Activated CD8-positive, alpha-beta memory T cell treated with anti-CD3 and anti-CD28 coated beads, Interleukin-2, amount 50 U/mL, for 48 hours (primary cell): ENCODE measurements at regions not wholly inside any gene's neighbourhood (a gene's known extent, or its start where the extent isn't known, plus 50 kb on each side); places are given as distances from the start of the nearest gene placed in this dataset.

Experiments used
- DNase-seq: peaks from one replicate; pipeline ENCODE4 v3.0.0-alpha.2; 2020

DNA sequence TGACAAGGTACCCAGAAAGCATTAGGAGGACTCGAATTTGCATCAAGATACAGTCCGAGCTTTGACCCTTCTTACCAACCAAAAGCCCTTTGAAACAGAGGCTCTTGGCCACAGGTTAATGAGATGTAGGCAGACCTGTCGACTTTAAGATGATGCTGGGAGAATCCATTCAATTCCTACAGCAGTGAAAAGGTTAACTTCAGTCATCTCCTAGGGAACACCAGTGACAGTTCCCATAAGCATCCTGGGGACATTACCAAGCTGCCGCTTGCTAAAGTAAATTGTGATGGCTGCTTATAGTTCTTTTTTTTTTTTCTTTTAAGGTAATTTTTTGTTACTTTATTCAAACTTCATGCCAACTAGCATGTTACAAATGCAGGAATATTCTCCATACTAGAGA lies 379.3 kb downstream of the SOX11 start:
- DNase-seq: no peak

GRCh38 chr2:6072276-6072675 lies 380.1 kb downstream of the SOX11 start:
- no peak for DNase-seq

- no peak for DNase-seq
These were observed 380.6 kb downstream of the SOX11 start for GRCh38 chr2:6072768-6073167.

DNA sequence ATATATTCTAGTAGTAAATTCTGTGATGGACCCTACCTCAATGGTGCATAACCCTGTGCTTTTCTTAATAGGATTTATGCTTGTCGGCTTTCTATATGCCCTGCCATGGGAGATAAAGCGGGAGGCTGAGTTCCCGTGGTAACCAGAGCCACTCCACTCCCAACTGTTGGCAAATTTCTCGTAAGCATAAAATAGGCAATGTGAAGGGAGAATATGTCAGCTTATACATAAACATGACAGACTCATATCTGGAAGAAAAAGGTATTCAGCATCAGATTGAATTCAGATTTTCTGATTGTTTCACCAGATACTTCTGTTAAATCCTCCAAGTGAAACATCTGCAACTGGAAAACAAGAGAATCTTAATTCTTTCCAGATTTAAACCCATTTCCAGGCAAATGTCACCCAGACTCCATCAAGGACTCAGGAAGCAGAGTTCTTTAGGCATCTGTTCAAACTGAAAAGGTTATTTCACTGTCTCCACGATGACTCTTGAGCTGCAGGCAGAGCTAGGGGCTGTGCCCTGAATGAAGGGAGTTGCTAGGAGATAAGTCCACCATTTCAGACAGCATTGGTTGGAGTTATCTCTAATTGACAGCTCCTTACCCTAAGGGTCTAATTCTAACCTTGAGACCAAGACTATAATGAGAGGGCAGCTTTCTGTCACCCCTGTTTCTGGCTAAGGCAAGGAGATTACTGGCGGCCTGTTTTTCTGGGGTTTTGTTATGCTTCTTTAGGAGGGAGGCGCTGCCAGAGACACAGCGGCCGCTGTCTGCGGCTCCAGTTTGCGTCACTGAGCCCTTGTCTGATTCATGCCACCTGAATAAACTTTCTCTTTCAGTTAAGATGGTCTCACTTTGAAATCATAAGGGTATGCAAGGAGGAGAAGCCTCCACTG lies 381.3 kb downstream of the SOX11 start:
- DNase-seq: no peak

- no peak for DNase-seq
These were observed 382.0 kb downstream of the SOX11 start for GRCh38 chr2:6074089-6074643.

DNA sequence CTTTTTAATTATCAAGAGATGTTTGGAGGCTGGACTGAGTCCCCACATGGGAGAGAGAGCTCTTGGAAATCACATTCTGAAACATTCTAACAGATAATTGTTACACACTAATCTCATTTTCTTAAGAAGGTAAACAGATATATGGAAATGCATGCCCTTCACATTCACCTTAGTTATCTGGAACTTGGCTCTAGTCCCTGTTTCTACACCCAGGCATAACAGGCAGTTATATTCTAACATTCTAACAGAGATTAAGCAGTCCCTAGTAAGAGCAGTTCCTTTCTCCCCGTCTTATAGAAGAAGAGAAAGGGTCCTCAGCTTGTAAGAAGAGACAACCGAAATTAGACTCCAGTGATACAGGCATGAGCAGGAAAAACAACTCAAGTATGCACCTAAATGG lies 385.4 kb downstream of the SOX11 start:
- no peak for DNase-seq

DNA sequence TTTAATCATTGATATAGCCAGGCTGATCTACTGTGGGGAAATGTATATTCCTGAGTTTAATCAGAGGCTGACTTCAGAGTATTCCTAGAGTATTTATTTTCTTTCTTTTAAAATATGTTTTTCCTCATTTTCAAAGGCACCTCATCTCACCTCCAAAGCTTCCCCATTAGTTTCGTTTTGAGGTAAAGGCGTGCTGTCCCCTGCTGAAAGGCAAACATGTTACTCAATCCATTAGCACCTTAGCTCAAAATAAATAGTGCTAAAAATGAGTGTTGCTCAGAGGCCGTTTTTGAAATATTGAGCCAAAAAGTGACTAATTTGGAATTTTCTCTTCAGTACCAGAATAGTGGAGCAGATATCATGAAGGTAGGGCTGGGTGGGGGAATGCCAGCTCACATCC lies 386.2 kb downstream of the SOX11 start:
- no peak for DNase-seq

- no peak for DNase-seq
These were observed 387.2 kb downstream of the SOX11 start for GRCh38 chr2:6079405-6079804.

DNA sequence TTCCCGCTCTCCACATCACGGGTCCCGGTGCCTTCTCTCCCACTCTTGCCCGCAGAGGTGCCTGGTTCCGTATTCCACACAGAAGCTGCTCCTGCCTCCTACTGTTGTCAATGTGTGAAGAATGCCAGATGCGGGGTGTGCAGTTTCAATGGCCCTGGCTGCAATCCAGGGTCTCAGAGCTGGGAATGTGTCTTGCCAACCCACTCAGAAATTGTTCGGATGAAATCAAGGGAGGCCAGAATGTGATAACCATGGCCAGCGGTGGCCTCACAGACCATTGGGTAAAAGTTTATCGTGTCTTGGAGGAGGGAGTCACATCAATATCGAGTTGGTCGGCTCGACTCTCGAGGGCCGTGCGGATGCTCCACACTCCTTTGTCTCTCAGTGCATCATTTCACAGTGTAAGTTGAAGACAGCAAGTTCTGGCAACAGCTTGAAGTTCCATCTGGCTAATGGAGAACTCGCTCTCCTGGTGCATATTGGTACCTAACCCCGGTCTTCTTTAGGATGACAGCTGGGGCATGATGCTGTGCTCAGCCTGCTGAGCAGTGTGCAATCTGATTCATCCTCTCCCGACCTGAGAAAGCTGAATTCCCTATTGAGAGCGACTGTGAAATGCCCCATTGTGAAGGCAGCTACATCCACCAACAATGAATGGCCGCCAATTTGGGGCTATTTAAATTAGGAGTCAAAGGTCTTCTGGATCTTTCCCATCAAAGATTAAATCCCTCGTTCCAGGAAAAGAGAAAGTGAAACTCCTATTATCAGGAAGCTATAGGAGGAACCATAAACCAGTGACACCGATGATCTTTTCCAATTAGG lies 389.0 kb downstream of the SOX11 start:
- DNase-seq: no peak

GRCh38 chr2:6081955-6082624 lies 389.9 kb downstream of the SOX11 start:
- DNase-seq: no peak

- DNase-seq: no peak
These were observed 390.4 kb downstream of the SOX11 start for GRCh38 chr2:6082625-6083018.

- no peak for DNase-seq
These were observed 391.0 kb downstream of the SOX11 start for GRCh38 chr2:6083136-6083535.

- DNase-seq: no peak
These were observed 397.3 kb downstream of the SOX11 start for GRCh38 chr2:6089474-6089873.

DNA sequence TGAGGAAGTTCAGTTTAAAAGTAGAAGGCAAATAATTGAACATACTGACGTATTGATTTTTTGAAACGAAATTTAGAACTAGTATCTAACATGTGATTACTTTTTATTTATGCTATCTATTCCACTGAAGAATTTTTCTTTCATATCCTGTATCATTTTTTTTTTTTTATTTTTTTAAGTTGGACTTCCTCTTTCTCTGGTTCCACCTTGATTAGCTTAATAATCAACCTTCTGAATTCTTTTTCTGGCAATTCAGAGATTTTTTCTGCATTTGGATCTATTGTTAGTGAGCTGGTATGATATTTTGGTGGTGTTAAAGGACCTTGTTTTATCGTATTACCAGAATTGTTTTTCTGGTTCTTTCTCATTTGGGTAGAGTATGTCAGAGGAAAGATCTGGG lies 411.2 kb downstream of the SOX11 start:
- no peak for DNase-seq

- no peak for DNase-seq
These were observed 411.8 kb downstream of the SOX11 start for GRCh38 chr2:6103949-6104348.

DNA sequence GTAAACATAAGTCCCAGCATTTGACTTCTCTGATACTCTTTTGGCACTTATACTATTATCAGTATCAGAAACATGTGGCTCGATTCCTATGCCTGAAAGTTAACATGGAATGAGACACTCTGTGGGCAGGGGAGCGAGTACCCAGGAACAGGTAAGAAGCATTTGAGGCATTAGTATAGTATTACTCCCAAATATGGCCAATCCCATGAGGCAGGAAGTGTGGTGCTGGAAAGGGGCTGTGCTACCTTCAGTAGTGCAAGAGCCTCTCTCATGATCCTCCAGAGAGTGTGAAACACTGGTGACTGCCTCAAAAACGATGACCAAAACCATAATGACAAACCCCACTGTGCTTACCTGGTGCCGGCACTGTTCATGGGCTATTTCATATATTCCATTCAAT lies 415.1 kb downstream of the SOX11 start:
- DNase-seq: no peak

- no peak for DNase-seq
These were observed 417.6 kb downstream of the SOX11 start for GRCh38 chr2:6109831-6110230.

GRCh38 chr2:6111781-6112261 lies 419.6 kb downstream of the SOX11 start:
- no peak for DNase-seq

DNA sequence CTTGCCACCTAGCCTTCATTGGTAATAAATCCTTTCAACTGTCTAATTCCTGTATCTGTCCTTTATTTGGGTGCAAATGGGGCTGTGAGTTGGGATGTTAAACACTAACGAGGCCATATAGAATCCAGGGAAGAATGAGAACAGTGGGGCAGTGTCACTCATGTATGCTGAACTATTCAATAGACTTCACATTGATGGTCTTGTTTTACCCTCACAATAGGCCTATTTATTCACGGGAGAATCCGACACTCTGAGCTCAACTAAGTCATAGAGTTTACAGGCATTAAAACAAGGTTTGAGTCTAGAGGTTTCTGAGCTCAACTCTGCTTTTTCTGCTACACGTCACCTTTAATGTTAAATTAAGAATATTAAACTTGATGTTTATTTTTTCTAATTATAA lies 421.6 kb downstream of the SOX11 start:
- no peak for DNase-seq

DNA sequence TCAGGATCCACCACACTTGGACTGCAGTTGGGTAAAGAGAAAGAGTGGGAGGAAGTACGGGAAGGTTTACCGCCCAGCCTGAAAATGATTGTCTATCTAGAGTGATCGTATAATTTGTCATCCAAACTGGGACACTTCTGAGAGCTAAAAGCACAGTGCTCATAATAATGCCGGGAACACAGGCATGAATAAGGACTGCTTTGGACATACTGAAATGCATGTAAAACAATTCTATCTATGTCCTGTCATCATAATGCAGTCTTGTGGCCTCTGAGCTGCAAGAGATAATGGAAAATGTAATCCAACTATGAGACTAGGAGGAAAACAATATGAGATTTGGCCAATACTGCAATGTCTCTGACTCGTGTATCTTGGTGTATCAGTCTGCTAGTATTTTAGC lies 435.5 kb downstream of the SOX11 start:
- DNase-seq: no peak

DNA sequence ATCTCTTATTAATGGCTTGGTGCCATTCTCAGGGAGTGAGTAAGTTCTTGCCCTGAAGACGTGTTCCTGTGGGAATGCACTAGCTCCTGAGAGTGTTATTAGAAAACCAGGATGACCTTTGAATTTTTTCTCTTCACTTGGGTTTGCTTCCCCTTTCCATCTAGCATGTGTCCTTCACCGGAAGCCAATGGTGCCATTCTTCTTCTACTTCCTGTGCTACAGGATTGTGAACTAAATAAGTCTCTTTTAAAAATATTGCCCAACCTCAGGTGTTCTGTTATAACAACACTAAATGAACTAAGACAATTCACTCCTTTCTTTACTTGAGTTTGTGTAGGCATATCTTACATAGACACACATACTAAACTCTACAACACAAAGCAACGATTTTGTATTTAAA lies 447.0 kb downstream of the SOX11 start:
- DNase-seq: no peak

GRCh38 chr2:6139916-6140315 lies 447.7 kb downstream of the SOX11 start:
- DNase-seq: no peak

DNA sequence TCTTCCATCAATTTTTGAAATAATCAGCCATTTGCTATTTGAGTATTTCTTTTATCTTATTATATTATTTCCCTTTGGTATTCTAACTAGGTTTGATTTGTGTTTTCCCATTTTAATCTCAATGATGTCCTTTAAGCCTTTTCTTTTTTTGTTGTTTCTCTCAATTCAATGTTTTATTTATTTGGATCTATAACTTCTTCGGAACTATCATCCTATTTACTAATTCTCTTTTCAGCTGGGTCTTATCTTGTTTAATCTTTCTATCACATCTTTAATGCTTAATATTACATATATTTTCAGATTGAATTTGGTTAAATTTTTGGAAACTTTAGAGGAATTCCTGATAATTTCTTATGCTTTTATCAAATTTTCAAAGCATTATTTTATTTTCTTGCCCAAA lies 448.3 kb downstream of the SOX11 start:
- DNase-seq: no peak
